Renal pelvis (tissue), 1 donor: ENCODE measurements at regions not wholly inside any gene's neighbourhood (a gene's known extent, or its start where the extent isn't known, plus 50 kb on each side); places are given as distances from the start of the nearest gene placed in this dataset.
"Not testable (repeated sequence)": the region's sequence is repeated elsewhere in the genome, so short reads cannot be mapped to it uniquely, and the experiment has no call there.

Experiments
- DNase-seq: peaks from one replicate; pipeline ENCODE4 v3.0.0-alpha.2; 2013

- no peak for DNase-seq
Observed at GRCh38 chr12:74685385-74685784, 147.8 kb downstream of the ATXN7L3B start.

DNA sequence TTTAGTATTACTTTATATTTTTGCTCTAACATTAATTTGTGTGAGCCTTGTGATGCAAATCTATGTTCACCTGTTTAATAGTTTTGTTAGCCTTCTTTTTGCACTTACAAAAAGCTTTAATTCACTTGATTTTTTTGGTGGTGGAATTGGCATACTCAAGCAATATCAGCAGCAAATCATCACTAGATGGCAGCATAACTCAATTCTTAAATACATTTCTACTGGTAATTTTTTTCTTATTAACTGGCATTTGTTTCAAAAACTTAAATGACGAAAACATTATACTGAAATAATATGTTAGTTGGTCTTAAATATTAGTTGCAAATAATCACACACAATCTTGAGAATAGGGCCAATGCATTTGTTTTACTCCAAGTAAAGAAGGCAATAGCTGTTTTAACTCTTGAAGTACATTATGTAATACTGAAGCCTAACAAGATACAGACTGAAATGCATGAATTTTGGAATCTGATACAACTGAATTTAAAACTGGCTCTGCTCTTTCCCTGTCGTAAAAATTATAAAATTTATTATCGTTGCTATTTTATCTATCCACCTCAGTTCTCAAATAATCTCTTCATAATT is 151.5 kb downstream of the ATXN7L3B start:
- peak; percentile 31 for DNase-seq

- no peak for DNase-seq
Observed at GRCh38 chr12:74689929-74690328, 152.3 kb downstream of the ATXN7L3B start.

GRCh38 chr12:74719447-74719846 is 181.8 kb downstream of the ATXN7L3B start:
- no peak for DNase-seq

DNA sequence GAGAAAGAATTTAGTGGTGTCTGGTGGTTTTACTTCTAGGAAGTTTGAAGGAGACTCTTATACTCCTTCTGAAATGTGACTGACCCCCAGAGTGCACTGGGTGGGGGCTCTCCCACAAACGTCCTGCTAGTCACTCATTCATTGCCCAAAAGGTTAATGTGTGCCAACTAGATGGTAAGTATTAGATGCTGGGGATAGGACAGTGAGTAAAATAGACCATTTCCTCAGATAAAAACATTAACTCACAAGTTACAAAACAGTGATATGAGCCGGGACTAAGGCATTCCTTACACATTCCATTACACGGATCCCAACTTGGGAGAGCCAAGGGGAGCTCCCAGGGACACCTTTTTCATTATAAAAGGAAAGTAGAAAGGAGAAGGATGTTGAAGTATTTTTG is 185.1 kb downstream of the ATXN7L3B start:
- DNase-seq: no peak

DNA sequence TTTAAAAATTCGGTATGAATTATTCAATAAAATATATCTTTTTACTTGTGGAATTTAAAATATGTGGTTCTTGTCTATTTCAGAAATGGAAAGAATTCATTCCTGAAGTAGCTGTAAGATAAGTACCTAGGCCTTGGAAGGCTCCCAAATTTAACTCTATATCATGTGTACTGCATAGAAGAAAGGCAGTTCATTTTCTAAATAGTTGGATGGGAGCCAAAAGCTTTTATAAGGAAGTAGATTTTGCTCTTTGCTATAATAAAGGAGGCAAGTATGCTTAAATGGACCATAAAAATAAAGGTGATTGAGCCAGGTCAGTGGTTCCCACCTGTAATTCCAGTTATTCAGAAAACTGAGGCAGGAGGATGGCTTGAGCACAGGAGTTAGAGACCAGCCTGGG is 187.5 kb downstream of the ATXN7L3B start:
- DNase-seq: no peak

- no peak for DNase-seq
Observed at GRCh38 chr12:74728006-74728405, 190.4 kb downstream of the ATXN7L3B start.

DNA sequence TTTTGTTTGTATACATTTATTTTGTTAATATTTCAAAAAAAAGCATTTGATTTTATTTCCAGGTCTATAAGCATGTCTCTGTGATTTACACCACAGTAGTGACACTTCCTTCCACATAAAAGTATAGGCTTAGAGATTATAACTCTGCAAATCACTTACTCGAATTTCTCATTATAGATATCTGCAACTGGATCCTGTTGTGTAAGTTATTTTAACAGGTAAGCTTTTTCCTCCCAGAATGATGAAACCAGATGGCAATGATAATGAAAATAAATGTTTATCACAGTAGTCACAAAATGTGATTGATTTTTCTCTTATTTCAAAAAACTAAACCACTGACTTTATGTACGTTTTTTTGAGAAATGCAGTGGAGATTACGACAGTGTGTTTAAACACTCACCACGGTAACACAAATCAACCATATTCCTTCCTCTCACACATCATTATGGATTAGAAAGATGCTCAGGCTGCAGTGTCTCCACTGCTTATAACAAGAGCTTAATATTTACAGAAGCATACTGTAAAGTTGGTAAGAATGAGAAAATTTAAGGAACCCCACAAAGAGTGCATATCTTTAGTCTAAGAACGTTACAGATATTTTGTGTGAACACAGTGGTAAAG is 194.6 kb downstream of the ATXN7L3B start:
- no peak for DNase-seq

- DNase-seq: no peak
Observed at GRCh38 chr12:74732826-74733225, 195.2 kb downstream of the ATXN7L3B start.

DNA sequence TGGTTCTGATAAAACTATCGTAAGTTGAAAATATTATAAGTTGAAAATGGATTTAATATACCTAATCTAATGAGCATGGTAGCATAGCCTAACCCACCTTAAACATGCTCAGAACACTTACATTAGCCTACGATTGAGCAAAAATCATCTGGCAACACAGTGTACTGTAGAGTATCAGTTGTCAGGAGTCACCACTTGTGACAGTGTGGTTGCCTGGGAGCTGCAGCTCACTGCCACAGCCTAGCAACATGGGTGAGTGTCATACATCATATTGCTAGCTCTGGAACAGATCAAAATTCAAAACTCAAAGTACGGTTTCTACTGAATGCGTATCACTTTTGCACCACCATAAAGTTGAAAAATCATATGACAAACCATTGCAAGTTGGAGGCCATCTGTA is 203.5 kb downstream of the ATXN7L3B start:
- DNase-seq: no peak

- peak; percentile 22 for DNase-seq
Observed at GRCh38 chr12:74747305-74747704, 209.7 kb downstream of the ATXN7L3B start.

DNA sequence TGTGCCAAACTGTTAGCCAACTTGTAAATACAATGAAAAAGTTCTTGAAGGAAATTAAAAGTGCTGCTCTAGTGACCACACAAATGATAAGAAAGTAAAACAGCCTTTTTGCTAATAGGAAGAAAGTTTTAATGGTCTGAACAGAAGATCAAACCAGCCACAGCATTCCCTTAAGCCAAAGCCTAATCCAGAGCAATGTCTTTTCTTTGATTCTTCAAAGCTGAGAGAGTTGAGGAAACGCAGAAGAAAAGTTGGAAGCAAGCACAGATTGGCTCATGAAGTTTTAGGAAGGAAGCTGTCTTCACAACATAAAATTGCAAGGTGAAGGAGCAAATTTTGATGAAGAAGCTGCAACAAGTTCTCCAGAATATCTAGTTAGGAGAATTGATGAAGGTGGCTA is 213.8 kb downstream of the ATXN7L3B start:
- no peak for DNase-seq

DNA sequence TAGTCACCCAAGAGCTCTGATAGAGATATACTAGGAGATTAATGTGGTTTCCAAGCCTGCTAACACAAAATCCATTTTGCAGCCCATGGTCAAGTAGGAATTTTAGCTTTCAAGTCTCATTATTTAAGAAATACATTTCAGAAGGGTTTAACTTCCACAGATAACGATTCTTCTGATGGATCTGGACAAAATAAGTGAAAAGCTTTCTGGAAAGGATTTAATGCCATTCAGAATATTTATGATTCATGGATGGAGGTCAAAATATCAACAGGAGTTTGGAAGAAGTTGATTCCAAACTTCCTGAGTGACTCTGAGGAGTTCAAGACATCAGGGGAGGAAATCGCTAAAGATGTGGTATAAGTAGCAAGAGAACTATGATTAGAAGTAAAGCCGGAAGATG is 214.6 kb downstream of the ATXN7L3B start:
- no peak for DNase-seq

DNA sequence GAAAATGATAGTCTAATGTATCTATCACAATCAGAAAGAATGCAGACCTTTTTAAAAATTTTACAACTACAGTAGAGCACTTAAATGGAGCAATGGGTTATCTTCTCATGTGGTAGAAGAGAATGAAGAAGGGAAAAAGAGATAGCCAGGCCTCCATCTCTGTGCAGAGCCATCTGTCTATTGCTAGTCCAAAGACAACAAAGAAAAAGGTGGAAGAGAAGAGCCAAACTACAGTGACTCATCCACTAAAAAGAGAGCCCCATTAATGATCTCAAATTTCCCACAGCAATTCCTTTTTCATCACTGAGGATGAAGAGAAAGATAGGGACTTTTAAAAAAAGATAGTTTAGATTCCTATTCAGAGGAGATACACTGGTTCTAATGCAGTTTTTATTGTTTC is 232.9 kb downstream of the ATXN7L3B start:
- no peak for DNase-seq

DNA sequence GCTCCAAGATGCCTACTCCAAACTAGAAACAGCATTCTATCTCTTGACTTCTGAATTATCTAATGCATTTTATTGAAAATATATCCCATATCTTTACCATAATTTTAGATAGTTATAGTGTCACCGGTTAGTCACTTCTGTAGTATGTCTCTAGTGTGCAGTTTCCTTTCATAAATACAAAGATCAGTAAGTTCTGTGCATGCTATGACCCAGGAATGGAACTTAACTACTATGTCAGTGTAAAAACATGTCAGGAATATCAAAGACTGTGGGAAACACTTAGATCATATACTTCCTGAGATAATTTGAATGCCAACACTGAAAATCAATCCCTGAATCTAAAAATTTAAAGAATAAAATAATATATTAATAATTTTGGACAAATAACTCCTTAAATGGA is 237.6 kb downstream of the ATXN7L3B start:
- DNase-seq: no peak

- no peak for DNase-seq
Observed at GRCh38 chr12:74776378-74776777, 238.7 kb downstream of the ATXN7L3B start.

DNA sequence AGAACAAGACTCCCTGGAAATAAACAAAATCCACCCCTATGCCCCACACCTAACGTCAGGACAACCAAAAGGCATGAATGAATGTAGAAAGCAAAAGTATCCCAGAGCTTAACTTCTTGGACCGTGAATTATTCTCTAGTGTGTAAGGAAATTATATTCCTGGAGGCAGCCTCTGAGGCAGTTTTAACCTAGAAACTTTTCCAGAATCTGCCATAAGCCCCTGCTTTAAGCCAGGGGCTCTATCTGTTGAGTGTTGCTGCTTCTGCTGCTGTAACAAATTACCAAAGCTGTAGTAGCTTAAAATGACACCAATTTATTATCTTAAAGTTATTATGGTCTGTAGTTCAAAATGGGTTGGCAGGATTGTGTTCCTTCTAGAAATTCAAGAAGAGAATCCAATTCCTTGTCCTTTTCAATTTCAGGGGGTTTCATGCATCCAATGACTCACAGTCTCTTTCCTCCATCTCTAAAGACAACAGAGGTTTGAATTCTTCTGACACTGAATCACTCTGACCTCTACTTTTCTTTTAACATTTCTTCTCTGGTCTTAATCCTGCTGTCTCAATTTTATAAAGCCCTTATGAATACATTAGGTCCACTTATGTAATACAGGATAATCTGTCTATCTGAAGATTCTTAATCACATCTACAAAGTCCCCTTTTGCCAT is 242.7 kb downstream of the ATXN7L3B start:
- no peak for DNase-seq

GRCh38 chr12:74780850-74781241 is 243.2 kb downstream of the ATXN7L3B start:
- not testable (repeated sequence) for DNase-seq

DNA sequence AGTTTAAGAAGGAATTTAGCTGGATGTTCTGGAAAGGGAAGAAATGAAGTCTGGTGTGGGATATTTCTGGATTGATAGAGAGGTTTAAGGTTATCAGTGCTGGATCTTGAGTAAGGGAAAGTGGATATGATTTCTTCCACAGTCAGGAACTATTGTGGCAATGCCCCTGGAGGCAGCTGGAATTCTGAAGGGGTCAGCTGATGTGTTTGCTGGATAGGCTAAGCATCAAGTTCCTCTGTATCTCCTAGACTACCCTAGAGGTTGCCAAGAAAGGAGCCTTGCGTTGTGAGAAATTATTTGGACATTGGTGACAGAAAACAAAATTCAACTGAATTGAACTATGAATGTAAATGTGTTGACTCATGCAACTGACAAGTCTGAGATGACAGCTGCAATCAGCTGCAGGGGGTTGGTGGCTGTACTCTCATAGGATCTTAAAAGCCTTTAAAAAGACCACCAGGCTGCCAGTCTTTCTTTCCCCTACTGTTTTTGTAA is 244.4 kb downstream of the ATXN7L3B start:
- no peak for DNase-seq

- no peak for DNase-seq
Observed at GRCh38 chr12:74790931-74791330, 253.3 kb downstream of the ATXN7L3B start.

DNA sequence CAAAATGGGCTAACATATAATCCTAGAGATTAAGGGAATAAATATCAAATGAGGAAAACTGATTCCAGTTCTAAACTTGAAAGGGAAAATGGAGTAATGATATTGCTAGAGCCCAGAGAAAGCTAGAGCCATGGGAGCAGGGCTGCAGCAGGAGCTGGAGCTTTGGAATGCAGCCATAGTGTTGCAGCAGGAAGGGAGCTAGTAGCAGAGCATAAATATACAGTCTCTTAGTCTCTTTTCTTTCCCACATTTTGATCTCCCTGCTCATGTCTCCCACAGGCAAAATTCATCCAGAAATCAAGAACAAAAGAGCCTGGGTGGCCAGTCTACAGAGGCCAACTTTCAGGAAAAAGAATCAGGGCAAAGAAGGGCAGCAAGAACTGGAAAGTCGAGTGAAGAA is 253.7 kb downstream of the ATXN7L3B start:
- no peak for DNase-seq

- DNase-seq: no peak
Observed at GRCh38 chr12:74794522-74794921, 256.9 kb downstream of the ATXN7L3B start.

DNA sequence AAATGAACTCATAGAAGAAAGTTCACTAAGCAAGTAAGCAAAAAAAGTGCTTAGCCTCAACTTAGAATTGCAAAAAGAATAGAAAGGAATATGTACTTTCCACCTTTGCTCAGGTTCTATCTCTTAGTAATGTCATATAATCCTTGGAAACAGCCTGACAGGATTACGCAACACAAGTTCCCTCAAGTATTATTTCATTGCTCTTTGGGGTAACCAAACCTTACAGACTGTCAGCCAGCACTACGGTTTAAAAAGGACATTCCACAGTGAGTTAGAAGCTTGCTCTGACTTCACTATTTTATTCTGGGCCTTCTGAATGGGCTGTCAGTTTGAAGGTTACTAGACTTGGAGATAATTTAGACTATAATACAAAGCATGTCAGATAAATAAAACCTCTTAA is 264.0 kb downstream of the ATXN7L3B start:
- DNase-seq: no peak
